Uterus (tissue), 2 donors: ENCODE measurements at regions not wholly inside any gene's neighbourhood (a gene's known extent, or its start where the extent isn't known, plus 50 kb on each side); places are given as distances from the start of the nearest gene placed in this dataset.

Experiments
- POLR2A ChIP-seq, 2 donors: fragments of 450-650 bp; IDR thresholded peaks; one replicate each; pipeline ENCODE4 v1.6.1; 2016; ENCODE audit warnings: antibody characterized with exemption in 2 of 2, mild to moderate bottlenecking in 1 of 2, moderate library complexity in 1 of 2
- TF ChIP-seq, protein P1 (sequence below), 4 experiments: fragments of 200-600 bp in 2 of 4; fragments of 450-650 bp in 2 of 4; sonication (generic) in 2 of 4; IDR thresholded peaks; one replicate each; pipeline ENCODE4 v1.5.1; 2016 to 2019; ENCODE audit warnings: antibody characterized with exemption in 4 of 4, mild to moderate bottlenecking in 2 of 4, moderate library complexity in 1 of 4

DNA sequence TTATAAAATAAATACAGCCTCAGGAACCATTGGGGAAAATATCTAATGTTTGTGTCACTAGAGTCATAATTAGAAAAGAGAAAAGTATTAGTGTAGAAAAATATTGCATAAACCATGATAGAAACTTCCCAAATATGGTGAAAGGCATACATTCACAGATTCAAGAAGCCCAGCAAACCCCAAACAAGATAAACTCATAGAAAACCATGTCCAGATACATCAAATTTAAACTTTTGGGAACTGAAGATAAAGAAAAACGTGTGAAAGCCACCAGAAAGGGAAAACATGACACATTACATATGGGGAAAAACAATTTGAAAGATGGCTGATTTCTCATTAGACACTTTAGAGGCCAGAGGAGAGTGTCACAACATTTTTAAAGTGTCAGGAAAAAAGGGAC is 236.5 kb upstream of the FN1 start:
- TF ChIP-seq, protein P1, sequence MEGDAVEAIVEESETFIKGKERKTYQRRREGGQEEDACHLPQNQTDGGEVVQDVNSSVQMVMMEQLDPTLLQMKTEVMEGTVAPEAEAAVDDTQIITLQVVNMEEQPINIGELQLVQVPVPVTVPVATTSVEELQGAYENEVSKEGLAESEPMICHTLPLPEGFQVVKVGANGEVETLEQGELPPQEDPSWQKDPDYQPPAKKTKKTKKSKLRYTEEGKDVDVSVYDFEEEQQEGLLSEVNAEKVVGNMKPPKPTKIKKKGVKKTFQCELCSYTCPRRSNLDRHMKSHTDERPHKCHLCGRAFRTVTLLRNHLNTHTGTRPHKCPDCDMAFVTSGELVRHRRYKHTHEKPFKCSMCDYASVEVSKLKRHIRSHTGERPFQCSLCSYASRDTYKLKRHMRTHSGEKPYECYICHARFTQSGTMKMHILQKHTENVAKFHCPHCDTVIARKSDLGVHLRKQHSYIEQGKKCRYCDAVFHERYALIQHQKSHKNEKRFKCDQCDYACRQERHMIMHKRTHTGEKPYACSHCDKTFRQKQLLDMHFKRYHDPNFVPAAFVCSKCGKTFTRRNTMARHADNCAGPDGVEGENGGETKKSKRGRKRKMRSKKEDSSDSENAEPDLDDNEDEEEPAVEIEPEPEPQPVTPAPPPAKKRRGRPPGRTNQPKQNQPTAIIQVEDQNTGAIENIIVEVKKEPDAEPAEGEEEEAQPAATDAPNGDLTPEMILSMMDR (IDR thresholded peaks at IDR 0.05) = no peak
- TF ChIP-seq POLR2A (IDR thresholded peaks at IDR 0.05) = no peak
